Stimulated activated CD4-positive, alpha-beta T cell treated with anti-CD3 and anti-CD28 coated beads, Interleukin-12 subunit alpha, Interleukin-12 subunit beta, amount 100 ng/mL, for 48 hours (primary cell): ENCODE measurements at regions not wholly inside any gene's neighbourhood (a gene's known extent, or its start where the extent isn't known, plus 50 kb on each side); places are given as distances from the start of the nearest gene placed in this dataset.
"Not testable (repeated sequence)": the region's sequence is repeated elsewhere in the genome, so short reads cannot be mapped to it uniquely, and the experiment has no call there.

Experiments used
- DNase-seq, 3 donors: peaks; one replicate each; pipeline ENCODE4 v3.0.0-alpha.2; 2020; ENCODE audit warnings: low read depth in 2 of 3, low spot score in 1 of 3

GRCh38 chr1:80402625-80403024 is 1396.1 kb upstream of the ADGRL4 start:
- no peak for DNase-seq

GRCh38 chr1:80401757-80402156 is 1395.2 kb upstream of the ADGRL4 start:
- DNase-seq = no peak

GRCh38 chr1:80392529-80392928 is 1386.0 kb upstream of the ADGRL4 start:
- DNase-seq = no peak

- no peak for DNase-seq
Observed at GRCh38 chr1:80385650-80386049, 1379.1 kb upstream of the ADGRL4 start.

- DNase-seq = no peak
Observed at GRCh38 chr1:80384959-80385358, 1378.4 kb upstream of the ADGRL4 start.

- no peak for DNase-seq
Observed at GRCh38 chr1:80384083-80384830, 1377.7 kb upstream of the ADGRL4 start.

GRCh38 chr1:80375662-80376061 is 1369.1 kb upstream of the ADGRL4 start:
- DNase-seq = no peak

GRCh38 chr1:80375109-80375508 is 1368.6 kb upstream of the ADGRL4 start:
- DNase-seq = no peak

GRCh38 chr1:80369780-80370179 is 1363.2 kb upstream of the ADGRL4 start:
- DNase-seq = no peak

- no peak for DNase-seq
Observed at GRCh38 chr1:80367058-80367457, 1360.5 kb upstream of the ADGRL4 start.

- DNase-seq = no peak
Observed at GRCh38 chr1:80365359-80366021, 1359.0 kb upstream of the ADGRL4 start.

- DNase-seq = no peak
Observed at GRCh38 chr1:80363689-80364475, 1357.4 kb upstream of the ADGRL4 start.

GRCh38 chr1:80359666-80360065 is 1353.1 kb upstream of the ADGRL4 start:
- no peak for DNase-seq

GRCh38 chr1:80349218-80349617 is 1342.7 kb upstream of the ADGRL4 start:
- DNase-seq = no peak

- no peak for DNase-seq
Observed at GRCh38 chr1:80341021-80341420, 1334.5 kb upstream of the ADGRL4 start.

GRCh38 chr1:80318108-80318507 is 1311.6 kb upstream of the ADGRL4 start:
- no peak for DNase-seq

- DNase-seq = no peak
Observed at GRCh38 chr1:80310703-80311245, 1304.2 kb upstream of the ADGRL4 start.

- no peak for DNase-seq
Observed at GRCh38 chr1:80305466-80305865, 1298.9 kb upstream of the ADGRL4 start.

GRCh38 chr1:80293818-80294217 is 1287.3 kb upstream of the ADGRL4 start:
- DNase-seq = no peak

- not testable (repeated sequence) for DNase-seq
Observed at GRCh38 chr1:80288750-80289149, 1282.2 kb upstream of the ADGRL4 start.

GRCh38 chr1:80282536-80282935 is 1276.0 kb upstream of the ADGRL4 start:
- DNase-seq = no peak

- no peak for DNase-seq
Observed at GRCh38 chr1:80278936-80279335, 1272.4 kb upstream of the ADGRL4 start.
